ENCODE measurements at regions not wholly inside any gene's neighbourhood (a gene's known extent, or its start where the extent isn't known, plus 50 kb on each side); places are given as distances from the start of the nearest gene placed in this dataset.
A peak's percentile ranks its signal among the peaks of the same experiment; 100 is the strongest.

- no peak for DNase-seq
- no peaks in the 10 kb centered on the region for H3K4me1 ChIP-seq (ENCODE audit: control insufficient read depth, insufficient read depth, low read length)
- no peak for ATAC-seq
- H3K27me3 ChIP-seq (ENCODE audit: control insufficient read depth, insufficient read depth), result no peaks in the 10 kb centered on the region
- intact Hi-C loops (cut with DNase I), result no loop called here
- H3K27ac ChIP-seq (ENCODE audit: low read length), result no peak overlapping the region
- no peak overlapping the region for H3K4me3 ChIP-seq (ENCODE audit: low read length)
- no peaks in the 10 kb centered on the region for H3K9me3 ChIP-seq (ENCODE audit: control insufficient read depth, low read length)
- WGBS, result 77% methylated on average over 1 of the region's 1 CpG
These were observed 849.4 kb upstream of the GHITM start for GRCh38 chr10:83289948-83290347.

- Histone ChIP-seq H3K4me1 (ENCODE audit: control insufficient read depth, insufficient read depth, low read length) (no peaks in the 10 kb centered on the region), H3K27ac (ENCODE audit: low read length) (no peak overlapping the region), H3K27me3 (ENCODE audit: control insufficient read depth, insufficient read depth) (no peaks in the 10 kb centered on the region), H3K9me3 (ENCODE audit: control insufficient read depth, low read length) (no peaks in the 10 kb centered on the region), H3K4me3 (ENCODE audit: low read length) (no peak overlapping the region)
- intact Hi-C loops (cut with DNase I), result no loop called here
- WGBS, result 85% methylated on average over 2 of the region's 2 CpGs
- DNase-seq, result no peak
- no peak for ATAC-seq
These were observed 837.6 kb upstream of the GHITM start for GRCh38 chr10:83301732-83302131.

GRCh38 chr10:83302623-83303022 is 836.7 kb upstream of the GHITM start:
- H3K9me3 ChIP-seq (ENCODE audit: control insufficient read depth, low read length), result no peaks in the 10 kb centered on the region
- intact Hi-C loops (cut with DNase I), result no loop called here
- H3K27ac ChIP-seq (ENCODE audit: low read length), result no peak overlapping the region
- no peak for DNase-seq
- no peak overlapping the region for H3K4me3 ChIP-seq (ENCODE audit: low read length)
- no peaks in the 10 kb centered on the region for H3K4me1 ChIP-seq (ENCODE audit: control insufficient read depth, insufficient read depth, low read length)
- no peaks in the 10 kb centered on the region for H3K27me3 ChIP-seq (ENCODE audit: control insufficient read depth, insufficient read depth)
- WGBS, result 94% methylated on average over 1 of the region's 1 CpG
- ATAC-seq, result no peak

- DNase-seq (no peak), ATAC-seq (no peak)
- no peak overlapping the region for H3K27ac ChIP-seq (ENCODE audit: low read length)
- H3K27me3 ChIP-seq (ENCODE audit: control insufficient read depth, insufficient read depth), result no peaks in the 10 kb centered on the region
- no peaks in the 10 kb centered on the region for H3K9me3 ChIP-seq (ENCODE audit: control insufficient read depth, low read length)
- H3K4me1 ChIP-seq (ENCODE audit: control insufficient read depth, insufficient read depth, low read length), result no peaks in the 10 kb centered on the region
- intact Hi-C loops (cut with DNase I), result no loop called here
- H3K4me3 ChIP-seq (ENCODE audit: low read length), result no peak overlapping the region
These were observed 828.6 kb upstream of the GHITM start for GRCh38 chr10:83310688-83311087.

- WGBS, result 79% methylated on average over 3 of the region's 3 CpGs
- Histone ChIP-seq H3K9me3 (ENCODE audit: control insufficient read depth, low read length) (no peaks in the 10 kb centered on the region), H3K4me3 (ENCODE audit: low read length) (no peak overlapping the region), H3K27me3 (ENCODE audit: control insufficient read depth, insufficient read depth) (no peaks in the 10 kb centered on the region), H3K27ac (ENCODE audit: low read length) (no peak overlapping the region), H3K4me1 (ENCODE audit: control insufficient read depth, insufficient read depth, low read length) (no peaks in the 10 kb centered on the region)
- ATAC-seq, result no peak
- intact Hi-C loops (cut with DNase I), result no loop called here
- DNase-seq, result no peak
These were observed 826.7 kb upstream of the GHITM start for GRCh38 chr10:83312570-83312969.

GRCh38 chr10:83332690-83333089 is 806.6 kb upstream of the GHITM start:
- Histone ChIP-seq H3K27me3 (ENCODE audit: control insufficient read depth, insufficient read depth) (no peaks in the 10 kb centered on the region), H3K4me3 (ENCODE audit: low read length) (no peak overlapping the region), H3K27ac (ENCODE audit: low read length) (no peak overlapping the region), H3K4me1 (ENCODE audit: control insufficient read depth, insufficient read depth, low read length) (no peaks in the 10 kb centered on the region), H3K9me3 (ENCODE audit: control insufficient read depth, low read length) (no peaks in the 10 kb centered on the region)
- ATAC-seq, result no peak
- no peak for DNase-seq
- intact Hi-C loops (cut with DNase I), result no loop called here
- 71% methylated on average over 1 of the region's 1 CpG for WGBS

- ATAC-seq (no peak), DNase-seq (no peak)
- H3K9me3 ChIP-seq (ENCODE audit: control insufficient read depth, low read length), result no peaks in the 10 kb centered on the region
- H3K27ac ChIP-seq (ENCODE audit: low read length), result no peak overlapping the region
- intact Hi-C loops (cut with DNase I), result no loop called here
- no peaks in the 10 kb centered on the region for H3K27me3 ChIP-seq (ENCODE audit: control insufficient read depth, insufficient read depth)
- H3K4me1 ChIP-seq (ENCODE audit: control insufficient read depth, insufficient read depth, low read length), result no peaks in the 10 kb centered on the region
- H3K4me3 ChIP-seq (ENCODE audit: low read length), result no peak overlapping the region
These were observed 805.7 kb upstream of the GHITM start for GRCh38 chr10:83333566-83333965.

- intact Hi-C loops (cut with DNase I), result no loop called here
- no peaks in the 10 kb centered on the region for H3K4me1 ChIP-seq (ENCODE audit: control insufficient read depth, insufficient read depth, low read length)
- no peaks in the 10 kb centered on the region for H3K27me3 ChIP-seq (ENCODE audit: control insufficient read depth, insufficient read depth)
- H3K27ac ChIP-seq (ENCODE audit: low read length), result no peak overlapping the region
- H3K4me3 ChIP-seq (ENCODE audit: low read length), result no peak overlapping the region
- no peak for ATAC-seq
- no peak for DNase-seq
- no peaks in the 10 kb centered on the region for H3K9me3 ChIP-seq (ENCODE audit: control insufficient read depth, low read length)
These were observed 795.6 kb upstream of the GHITM start for GRCh38 chr10:83343676-83344075.

GRCh38 chr10:83346266-83346910 is 792.9 kb upstream of the GHITM start:
- whole genome bisulfite sequencing, result 83% methylated on average over 2 of the region's 2 CpGs
- intact Hi-C loops (cut with DNase I), result no loop called here
- no peak overlapping the region for H3K27ac ChIP-seq (ENCODE audit: low read length)
- H3K4me3 ChIP-seq (ENCODE audit: low read length), result no peak overlapping the region
- H3K4me1 ChIP-seq (ENCODE audit: control insufficient read depth, insufficient read depth, low read length), result no peaks in the 10 kb centered on the region
- H3K27me3 ChIP-seq (ENCODE audit: control insufficient read depth, insufficient read depth), result no peaks in the 10 kb centered on the region
- H3K9me3 ChIP-seq (ENCODE audit: control insufficient read depth, low read length), result no peaks in the 10 kb centered on the region
- DNase-seq, result no peak
- peak in 1 of 2 donors; percentile 21 for ATAC-seq

GRCh38 chr10:83352588-83352987 is 786.7 kb upstream of the GHITM start:
- no peaks in the 10 kb centered on the region for H3K4me1 ChIP-seq (ENCODE audit: control insufficient read depth, insufficient read depth, low read length)
- WGBS, result 83% methylated on average over 3 of the region's 3 CpGs

GRCh38 chr10:83354456-83354855 is 784.9 kb upstream of the GHITM start:
- Histone ChIP-seq H3K27me3 (ENCODE audit: control insufficient read depth, insufficient read depth) (no peaks in the 10 kb centered on the region), H3K27ac (ENCODE audit: low read length) (no peak overlapping the region), H3K4me3 (ENCODE audit: low read length) (no peak overlapping the region), H3K9me3 (ENCODE audit: control insufficient read depth, low read length) (no peaks in the 10 kb centered on the region), H3K4me1 (ENCODE audit: control insufficient read depth, insufficient read depth, low read length) (no peaks in the 10 kb centered on the region)
- DNase-seq, result no peak
- intact Hi-C loops (cut with DNase I), result no loop called here
- WGBS, result 82% methylated on average over 1 of the region's 1 CpG
- no peak for ATAC-seq

More at GRCh38 chr10:83352588-83352987, 786.7 kb upstream of the GHITM start:
- Histone ChIP-seq H3K27ac (ENCODE audit: low read length) (no peak overlapping the region), H3K9me3 (ENCODE audit: control insufficient read depth, low read length) (no peaks in the 10 kb centered on the region), H3K4me3 (ENCODE audit: low read length) (no peak overlapping the region), H3K27me3 (ENCODE audit: control insufficient read depth, insufficient read depth) (no peaks in the 10 kb centered on the region)
- ATAC-seq (no peak), DNase-seq (no peak)
- intact Hi-C loops (cut with DNase I), result no loop called here

- ATAC-seq (no peak), DNase-seq (no peak)
- Histone ChIP-seq H3K9me3 (ENCODE audit: control insufficient read depth, low read length) (no peaks in the 10 kb centered on the region), H3K4me3 (ENCODE audit: low read length) (no peak overlapping the region), H3K4me1 (ENCODE audit: control insufficient read depth, insufficient read depth, low read length) (no peaks in the 10 kb centered on the region), H3K27ac (ENCODE audit: low read length) (no peak overlapping the region), H3K27me3 (ENCODE audit: control insufficient read depth, insufficient read depth) (no peaks in the 10 kb centered on the region)
- intact Hi-C loops (cut with DNase I), result no loop called here
- 97% methylated on average over 1 of the region's 1 CpG for WGBS
These were observed 782.3 kb upstream of the GHITM start for GRCh38 chr10:83357004-83357403.
